Prostate gland (tissue), 2 donors: ENCODE measurements at regions not wholly inside any gene's neighbourhood (a gene's known extent, or its start where the extent isn't known, plus 50 kb on each side); places are given as distances from the start of the nearest gene placed in this dataset.

ENCODE experiments used
- CTCF ChIP-seq, 4 experiments: fragments of 200-600 bp in 2 of 4; fragments of 450-650 bp in 2 of 4; sonication (generic) in 2 of 4; IDR thresholded peaks; 1 replicate in 3 of 4; 2 replicates in 1 of 4; pipeline ENCODE4 v1.5.1; 2016 to 2019; ENCODE audit warnings: antibody characterized with exemption in 4 of 4, mild to moderate bottlenecking in 2 of 4, moderate library complexity in 2 of 4
- POLR2AphosphoS5 ChIP-seq: sonication (generic); formaldehyde crosslinking; IDR thresholded peaks from one replicate; pipeline ENCODE4 v1.6.1; 2017; ENCODE audit warnings: antibody characterized with exemption

GRCh38 chr18:57910817-57911216 is 107.7 kb upstream of the ATP8B1 start:
- TF ChIP-seq POLR2AphosphoS5 (no peak), CTCF (IDR thresholded peaks at IDR 0.05) (no peak)
